GM18520 (cell line): ENCODE measurements at regions not wholly inside any gene's neighbourhood (a gene's known extent, or its start where the extent isn't known, plus 50 kb on each side); places are given as distances from the start of the nearest gene placed in this dataset.

ENCODE experiments used
- ATAC-seq: cut with Tn5 transposase; IDR thresholded peaks from one replicate; pipeline ENCODE4 v1.9.1; 2021; ENCODE audit not compliant: unreplicated experiment

DNA sequence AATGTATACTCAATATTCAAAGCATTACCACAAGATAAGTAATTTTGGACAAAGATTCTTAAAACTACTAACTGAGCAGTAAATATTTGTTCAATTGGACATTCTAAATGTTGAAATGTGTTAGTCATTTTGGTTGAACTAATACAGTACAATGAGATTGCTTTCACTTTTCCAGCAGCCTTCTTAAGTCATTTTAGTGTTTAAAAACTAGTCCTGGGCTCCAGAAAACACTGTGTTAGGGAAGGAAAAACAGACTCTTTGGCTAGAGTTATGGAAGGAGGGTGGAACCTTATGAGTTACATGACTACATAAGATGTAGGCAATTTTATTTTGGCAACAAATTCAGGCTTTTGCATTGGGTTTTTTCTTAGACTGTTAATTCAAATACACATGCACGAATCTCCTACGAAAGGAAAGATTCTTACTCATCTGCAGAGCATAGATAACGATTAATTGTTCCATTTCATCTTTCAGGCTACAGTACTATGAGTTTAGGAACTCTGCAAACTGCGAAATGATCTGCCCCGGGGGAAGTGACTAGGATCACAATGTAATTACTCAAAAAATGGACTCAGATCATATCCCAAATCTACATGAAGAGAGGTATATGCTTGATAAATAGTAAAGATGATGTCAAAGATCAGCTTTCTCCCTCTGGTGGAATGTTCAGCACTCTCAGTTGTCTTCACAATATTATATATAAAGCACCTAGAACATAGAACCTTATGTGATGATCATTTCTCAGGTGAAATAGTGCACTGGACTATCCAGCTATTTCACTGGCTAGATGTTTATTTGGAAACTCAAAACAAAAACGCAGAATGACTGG is 492.8 kb upstream of the MDFIC2 start:
- no peak for ATAC-seq

- ATAC-seq, result no peak
Measured at GRCh38 chr3:70803891-70804290, 491.5 kb upstream of the MDFIC2 start.

DNA sequence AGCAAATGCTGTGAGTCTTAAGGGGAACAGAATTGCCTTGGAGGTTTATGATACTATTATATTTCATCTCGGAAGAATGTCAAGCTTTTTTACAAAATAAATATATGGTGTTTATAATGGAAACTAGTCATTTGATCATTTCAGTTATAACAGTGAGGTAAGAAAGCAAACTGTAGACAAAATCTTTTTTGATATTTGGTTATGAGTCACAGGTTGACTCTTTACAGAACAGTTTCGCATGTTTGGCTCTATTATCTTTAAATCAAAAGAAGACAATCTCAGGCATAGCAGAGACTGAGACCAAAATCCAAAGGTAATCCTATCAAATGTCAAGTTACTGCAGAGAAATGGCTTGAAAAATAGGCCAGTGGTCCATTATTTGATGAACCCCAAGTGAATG is 490.9 kb upstream of the MDFIC2 start:
- no peak for ATAC-seq

- no peak for ATAC-seq
Measured at GRCh38 chr3:70800951-70801350, 488.5 kb upstream of the MDFIC2 start.

DNA sequence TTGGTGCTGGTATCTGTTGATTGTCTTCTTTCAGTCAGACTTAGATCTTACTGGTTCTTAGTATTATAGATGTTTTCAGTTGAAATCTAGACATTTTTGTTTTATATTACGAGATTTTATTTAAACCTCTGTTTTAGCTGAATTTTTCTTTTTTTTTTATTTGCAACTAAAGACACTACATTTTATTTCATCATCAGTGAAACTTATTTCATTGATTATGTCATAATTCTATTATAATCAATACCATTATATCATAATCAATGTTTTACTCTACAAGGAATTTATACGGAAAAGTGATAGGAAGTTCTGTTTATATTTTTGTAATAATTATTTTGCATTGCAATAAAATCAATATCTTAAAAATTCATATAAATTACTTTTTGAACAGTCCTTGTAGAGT is 477.4 kb upstream of the MDFIC2 start:
- ATAC-seq, result no peak

- ATAC-seq, result no peak
Measured at GRCh38 chr3:70780790-70781189, 468.4 kb upstream of the MDFIC2 start.

- ATAC-seq, result no peak
Measured at GRCh38 chr3:70779296-70779695, 466.9 kb upstream of the MDFIC2 start.

GRCh38 chr3:70776081-70776480 is 463.6 kb upstream of the MDFIC2 start:
- no peak for ATAC-seq

DNA sequence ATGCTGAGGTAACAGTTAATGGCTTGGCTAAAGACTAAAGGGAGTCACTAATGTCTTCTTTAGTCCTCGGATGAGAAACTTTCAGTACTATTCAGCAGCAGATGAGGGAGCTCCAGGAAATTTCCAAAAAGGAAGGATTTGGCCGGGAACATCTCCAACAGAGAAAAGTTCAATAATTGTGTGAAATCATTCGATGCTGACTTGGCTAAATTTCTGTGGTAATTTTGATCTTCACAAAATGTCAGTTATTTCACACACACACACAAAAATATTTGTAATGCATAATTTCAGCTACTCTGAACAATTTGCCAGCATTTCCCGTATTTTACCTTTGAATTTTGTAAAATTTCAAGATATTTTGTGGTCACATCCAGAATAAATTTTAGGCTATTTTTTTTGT is 462.8 kb upstream of the MDFIC2 start:
- no peak for ATAC-seq

- ATAC-seq, result no peak
Measured at GRCh38 chr3:70774641-70775040, 462.2 kb upstream of the MDFIC2 start.

- ATAC-seq, result no peak
Measured at GRCh38 chr3:70771426-70772147, 459.1 kb upstream of the MDFIC2 start.

DNA sequence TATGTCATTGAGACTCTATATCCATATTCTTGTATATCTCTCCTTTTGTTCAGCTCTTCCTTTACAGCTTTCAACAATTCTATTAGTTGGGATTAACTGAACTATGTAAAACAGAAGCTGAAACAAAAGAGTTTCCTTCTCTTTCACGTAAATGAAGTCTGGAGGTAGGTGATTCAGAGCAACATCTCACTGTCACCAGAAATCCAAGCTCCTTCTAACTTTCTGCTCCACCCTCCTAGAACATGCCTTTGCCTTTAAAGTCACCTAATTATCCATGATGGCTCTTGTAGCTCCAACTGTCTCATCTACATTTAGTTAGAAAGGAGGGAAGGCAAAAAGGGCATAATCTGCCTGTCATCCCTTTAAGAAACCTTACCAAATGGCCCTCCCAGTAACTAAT is 458.2 kb upstream of the MDFIC2 start:
- ATAC-seq, result no peak

GRCh38 chr3:70766301-70766700 is 453.9 kb upstream of the MDFIC2 start:
- ATAC-seq, result no peak

DNA sequence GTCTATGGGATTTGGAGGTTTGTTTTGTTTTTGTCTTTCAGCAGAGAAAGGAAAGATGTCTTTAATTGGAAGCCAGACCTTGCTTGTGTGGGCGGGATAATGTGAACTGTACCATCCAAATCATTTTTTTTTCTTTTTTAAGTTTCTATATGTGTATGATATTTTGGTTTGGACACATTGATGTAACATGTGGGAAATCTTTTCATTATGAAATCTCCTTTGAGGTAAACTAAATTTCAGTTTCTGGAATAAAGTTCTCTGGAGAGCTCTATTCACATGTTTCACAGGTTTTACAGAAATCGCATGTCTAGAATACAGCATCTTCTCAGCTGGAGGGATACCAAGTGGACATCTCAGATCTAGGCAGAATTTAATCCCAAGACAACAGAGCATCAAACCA is 451.5 kb upstream of the MDFIC2 start:
- no peak for ATAC-seq

DNA sequence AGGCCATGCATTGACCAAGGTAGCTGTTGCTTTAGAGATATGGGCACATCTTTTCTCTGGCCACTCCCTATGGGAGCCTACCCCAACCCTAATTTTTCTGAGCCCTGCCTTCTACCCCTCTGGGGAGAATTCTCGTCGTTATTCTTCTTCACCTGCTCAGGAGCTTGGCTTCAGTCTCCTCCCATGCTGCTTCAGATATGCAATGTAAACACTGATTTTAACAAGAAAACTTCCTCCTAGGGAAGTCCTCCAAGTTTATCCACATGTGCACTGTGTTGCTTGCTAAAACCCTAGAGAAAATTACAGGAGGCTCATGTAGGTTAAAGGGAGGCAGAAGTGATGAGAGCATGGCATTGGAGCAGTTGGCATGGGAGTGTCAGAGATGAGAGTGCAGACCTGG is 445.2 kb upstream of the MDFIC2 start:
- no peak for ATAC-seq

DNA sequence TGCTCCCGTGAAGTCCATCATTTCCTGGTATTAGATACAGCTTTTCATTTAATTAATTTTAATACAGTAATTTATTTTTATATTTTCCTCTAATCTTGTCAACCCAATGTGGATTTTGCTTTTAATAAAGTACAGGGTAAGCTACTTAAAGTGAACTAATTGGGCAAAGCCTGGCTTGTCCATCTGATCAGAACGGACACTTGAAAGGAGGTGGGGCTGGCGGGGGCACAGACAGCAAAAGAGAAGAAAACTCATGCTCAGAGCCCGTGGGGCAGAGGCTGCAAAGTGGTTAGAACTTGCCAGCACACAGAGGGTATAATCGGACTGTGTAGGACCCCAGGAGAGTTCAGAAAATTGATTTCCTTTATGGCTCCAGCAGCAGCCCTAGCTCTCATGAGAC is 443.1 kb upstream of the MDFIC2 start:
- ATAC-seq, result no peak

- ATAC-seq, result no peak
Measured at GRCh38 chr3:70754314-70754713, 441.9 kb upstream of the MDFIC2 start.

- ATAC-seq, result no peak
Measured at GRCh38 chr3:70753572-70753971, 441.1 kb upstream of the MDFIC2 start.

DNA sequence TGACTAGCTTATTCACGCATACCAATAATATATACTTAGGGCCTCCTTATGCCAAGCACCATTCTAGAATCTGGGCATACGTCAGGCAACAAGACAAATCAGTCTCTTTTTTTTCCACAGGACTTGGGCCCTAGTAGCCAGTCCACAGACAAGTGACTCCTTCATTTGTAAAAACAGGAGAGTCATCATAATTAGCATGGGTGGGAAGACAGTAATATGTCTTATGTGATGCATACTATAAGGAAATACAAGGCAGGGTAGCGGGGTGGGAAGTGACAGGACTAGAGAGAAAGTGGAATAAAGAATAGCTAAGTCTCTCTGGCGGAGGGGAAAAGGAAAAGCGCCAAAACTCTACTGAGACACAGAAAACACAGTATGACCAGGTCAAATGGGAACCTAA is 439.6 kb upstream of the MDFIC2 start:
- no peak for ATAC-seq

DNA sequence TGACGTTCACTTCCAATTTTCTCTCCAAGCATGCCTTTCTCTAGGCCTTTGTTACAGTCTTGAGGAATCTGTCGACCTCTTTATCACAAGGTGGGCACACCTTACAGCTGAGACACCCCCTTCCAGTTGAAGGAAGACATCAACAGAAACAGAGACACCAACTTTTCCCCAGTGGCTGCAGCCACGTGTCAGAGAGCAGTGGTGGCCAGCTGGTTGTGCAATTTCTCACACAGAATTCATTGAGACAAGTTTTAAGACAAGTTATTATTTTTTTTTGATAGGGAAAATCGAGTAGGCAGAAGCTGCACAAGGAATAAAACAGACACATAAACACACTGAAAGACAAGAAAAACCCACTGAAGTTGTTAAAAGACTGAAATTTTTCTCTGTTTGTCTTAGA is 436.7 kb upstream of the MDFIC2 start:
- ATAC-seq, result no peak

DNA sequence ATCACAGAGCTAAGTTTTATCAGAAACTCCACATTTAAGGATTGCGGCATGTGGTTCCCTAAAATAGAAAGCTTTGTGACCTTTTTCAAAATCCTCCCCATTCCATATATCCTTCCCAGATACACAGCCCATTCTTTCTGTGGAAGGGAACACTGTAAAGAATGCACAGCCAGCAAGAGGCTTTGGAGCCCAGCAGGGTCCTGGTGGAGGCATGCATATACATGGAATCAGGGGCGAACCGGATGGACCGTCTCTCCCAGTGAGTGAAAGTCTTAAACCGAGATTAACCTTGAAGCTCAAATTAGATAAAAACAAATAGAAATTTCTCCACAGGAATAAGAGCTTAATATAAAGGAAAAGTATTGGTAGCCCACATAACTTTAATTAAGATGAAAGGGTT is 436.2 kb upstream of the MDFIC2 start:
- no peak for ATAC-seq

DNA sequence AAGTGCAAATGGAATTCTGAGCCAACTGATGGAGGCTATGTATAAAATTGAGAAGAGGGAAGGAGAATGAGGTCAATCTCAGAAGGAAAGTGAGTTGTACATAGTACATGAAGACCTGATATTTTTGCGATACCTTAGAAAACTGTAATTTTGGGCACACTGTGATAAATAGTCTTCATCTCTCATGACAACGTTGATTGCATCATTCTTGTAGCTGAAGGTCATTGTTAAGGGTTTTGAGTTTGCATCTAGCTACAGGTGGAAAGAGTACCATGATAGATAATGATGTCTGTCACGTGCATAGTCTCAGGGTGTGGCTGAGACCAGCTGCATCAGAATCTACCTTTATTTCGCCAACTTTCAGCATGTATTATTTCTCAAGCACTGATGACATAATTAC is 435.4 kb upstream of the MDFIC2 start:
- no peak for ATAC-seq

- ATAC-seq, result no peak
Measured at GRCh38 chr3:70744536-70744935, 432.1 kb upstream of the MDFIC2 start.
